Stimulated activated CD4-positive, alpha-beta T cell treated with anti-CD3 and anti-CD28 coated beads, Interleukin-4, amount 100 ng/mL, for 1 hour (primary cell): ENCODE measurements at regions not wholly inside any gene's neighbourhood (a gene's known extent, or its start where the extent isn't known, plus 50 kb on each side); places are given as distances from the start of the nearest gene placed in this dataset.
"Not testable (repeated sequence)": the region's sequence is repeated elsewhere in the genome, so short reads cannot be mapped to it uniquely, and the experiment has no call there.

ENCODE experiments used
- DNase-seq: peaks from one replicate; pipeline ENCODE4 v3.0.0-alpha.2; 2020

DNA sequence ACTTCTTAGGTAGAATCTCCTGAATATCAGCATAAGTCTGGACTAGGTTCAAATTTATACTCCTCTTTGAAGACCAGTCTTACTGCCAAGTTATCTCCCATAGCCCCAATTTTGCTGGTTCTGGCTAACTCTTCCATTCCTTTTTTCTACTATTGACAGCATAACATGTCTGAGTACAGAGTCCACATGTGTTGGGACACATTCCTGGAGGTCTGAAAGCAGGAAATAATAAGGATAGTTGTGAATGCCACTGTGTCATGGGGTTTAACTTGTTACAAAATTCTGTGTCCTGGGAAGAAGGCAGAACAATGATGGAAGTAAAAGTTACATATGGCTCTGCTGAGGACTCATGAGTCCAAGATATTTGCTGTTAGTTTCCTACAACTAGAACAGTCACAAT is 57.4 kb upstream of the ZBTB20 start:
- DNase-seq = no peak

DNA sequence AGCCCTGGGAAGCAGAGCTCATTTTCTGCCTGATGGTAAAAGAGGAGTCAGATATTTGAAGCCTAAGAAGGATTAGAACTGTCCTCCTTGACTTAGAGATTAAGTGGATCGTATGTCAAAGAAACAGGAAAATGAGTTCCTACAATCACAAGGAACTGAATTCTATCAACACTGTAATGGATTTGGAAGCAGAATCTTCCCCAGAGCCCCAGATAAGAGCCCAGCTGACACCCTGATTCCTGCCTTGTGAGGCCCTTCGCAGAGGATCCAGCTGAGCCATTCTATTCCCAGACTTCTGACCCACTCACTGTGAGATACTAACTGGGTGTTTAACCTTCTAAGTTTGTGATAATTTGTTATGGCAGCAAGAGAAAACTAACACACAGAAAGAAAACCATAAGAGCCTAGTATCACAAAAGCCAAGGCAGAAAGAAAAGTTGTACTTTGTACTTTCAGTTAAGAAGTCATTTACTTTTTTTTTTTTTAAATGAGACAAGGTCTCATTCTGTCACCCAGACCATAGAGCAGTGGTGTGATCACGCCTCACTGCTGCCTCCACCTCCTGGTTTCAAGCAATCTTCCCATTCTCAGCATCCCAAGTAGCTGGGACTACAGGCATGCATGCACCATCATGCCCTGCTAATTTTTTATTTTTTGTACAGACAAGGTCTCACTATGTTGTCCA is 61.1 kb upstream of the ZBTB20 start:
- DNase-seq = no peak

DNA sequence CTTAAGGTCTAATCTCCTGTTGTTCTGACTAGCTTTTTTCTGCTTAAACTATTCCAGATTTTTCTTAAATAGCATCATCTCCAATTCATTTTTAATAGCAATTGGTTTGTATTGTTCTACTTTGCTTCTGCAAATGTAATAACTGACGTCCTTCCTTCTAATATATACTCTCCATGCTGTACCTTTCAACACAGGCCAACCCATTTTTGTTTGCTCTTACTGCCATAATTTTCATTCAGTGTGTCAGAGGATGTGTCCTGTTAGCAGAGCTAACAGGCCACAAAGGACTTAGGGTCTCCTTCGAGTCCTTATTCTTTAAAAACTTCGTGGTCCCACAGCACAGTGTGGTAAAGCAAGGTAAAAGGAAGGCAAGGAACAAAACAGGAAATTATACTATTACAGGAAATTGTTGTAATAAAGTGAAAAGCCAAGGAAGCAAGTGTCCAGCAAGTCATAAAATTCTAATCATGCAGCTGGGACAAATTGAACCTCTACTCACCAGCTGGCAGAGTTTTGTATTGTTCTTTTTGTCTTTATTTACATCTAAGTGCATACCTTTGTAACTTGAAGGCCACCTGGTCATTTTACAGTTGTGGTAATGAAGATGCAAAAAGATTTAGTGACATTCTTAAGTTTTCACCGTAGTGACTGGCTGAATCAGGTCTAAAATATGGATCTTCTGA is 64.9 kb upstream of the ZBTB20 start:
- DNase-seq = no peak

DNA sequence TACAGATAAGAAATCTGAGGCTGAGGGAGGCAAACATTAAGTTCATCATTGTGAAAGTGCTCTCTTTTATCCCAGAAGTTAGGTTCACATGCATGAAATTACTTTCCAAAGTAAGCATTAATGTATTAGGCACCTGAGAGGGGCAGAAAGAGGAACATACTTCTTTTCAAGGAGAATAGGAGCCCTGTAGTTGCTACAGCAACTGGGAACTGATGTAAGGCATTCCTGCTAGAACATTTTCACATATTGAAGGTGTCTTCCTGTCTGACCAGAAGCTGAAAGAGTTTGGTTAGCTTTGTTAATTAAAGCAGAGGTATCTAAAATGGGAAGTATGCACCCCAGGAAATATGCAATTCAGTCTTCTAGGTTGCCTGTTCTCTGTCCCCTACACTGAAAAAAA is 65.5 kb upstream of the ZBTB20 start:
- no peak for DNase-seq

DNA sequence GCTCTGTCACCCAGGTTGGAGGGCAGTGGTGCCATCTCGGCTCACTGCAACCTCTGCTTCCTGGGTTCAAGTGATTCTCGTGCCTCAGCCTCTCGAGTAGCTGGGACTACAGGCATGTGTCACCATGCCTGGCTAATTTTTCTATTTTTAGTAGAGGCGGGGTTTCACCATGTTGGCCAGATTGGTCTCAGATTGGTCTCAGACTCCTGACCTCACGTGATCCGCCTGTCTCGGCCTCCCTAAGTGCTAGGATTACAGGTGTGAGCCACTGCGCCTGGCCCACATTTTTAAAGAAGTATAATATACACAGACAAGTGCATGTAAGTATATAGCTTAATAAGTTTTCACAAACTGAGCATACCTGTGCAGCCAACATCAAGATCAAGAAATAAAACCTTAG is 66.0 kb upstream of the ZBTB20 start:
- DNase-seq = not testable (repeated sequence)

DNA sequence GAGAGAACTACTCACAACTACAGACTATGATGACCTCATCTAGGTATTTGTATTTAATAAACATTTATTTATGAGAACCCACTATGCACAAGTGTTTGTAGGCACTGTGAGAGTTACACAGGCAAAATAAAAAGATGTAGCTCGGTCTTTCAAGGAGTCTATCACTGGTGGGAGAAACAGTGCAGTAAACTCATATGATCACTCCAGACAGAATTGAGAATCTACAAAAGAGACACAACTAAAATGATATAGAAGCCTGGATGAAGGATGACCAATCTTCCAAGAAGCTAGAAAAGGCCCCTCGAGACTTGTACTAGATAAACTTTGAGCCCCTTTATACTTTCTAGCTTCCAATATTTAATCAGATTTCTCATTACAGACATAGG is 70.2 kb upstream of the ZBTB20 start:
- DNase-seq = no peak

DNA sequence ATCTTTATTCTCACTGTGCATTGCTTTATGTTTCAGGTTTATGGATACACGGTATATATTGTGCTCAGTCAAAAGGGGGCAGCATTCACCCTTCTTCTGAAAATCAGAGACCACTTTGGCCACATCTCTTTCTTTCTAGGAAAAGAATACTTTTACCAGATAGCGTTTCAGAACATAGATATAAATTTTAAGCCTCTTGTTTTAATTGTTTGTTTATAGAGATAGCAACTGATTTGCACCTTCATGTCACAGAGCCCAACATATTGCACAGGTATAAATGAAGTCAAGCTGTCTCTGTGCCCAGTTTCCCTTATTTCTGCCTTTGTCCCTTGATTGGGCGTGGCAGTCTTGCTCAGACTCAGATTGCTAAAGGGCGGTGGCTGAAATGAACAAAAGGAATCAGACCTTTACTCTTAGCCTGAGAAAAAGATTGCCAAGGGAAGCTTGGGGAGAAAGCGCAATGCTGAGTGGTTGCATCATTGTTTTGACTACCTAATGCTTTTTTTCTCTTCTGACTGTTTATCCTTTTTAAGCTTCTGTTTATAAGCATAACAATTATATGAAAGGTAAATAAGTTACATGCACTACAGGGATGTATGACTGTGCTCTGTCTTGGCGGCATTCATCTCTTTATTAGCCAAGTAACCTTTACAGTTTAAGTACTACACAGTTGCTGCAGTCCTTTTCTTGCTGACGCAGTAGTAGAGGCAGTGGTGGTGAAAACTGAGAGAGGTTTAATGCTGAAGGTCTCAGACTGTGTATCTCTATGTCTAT is 70.8 kb upstream of the ZBTB20 start:
- no peak for DNase-seq

DNA sequence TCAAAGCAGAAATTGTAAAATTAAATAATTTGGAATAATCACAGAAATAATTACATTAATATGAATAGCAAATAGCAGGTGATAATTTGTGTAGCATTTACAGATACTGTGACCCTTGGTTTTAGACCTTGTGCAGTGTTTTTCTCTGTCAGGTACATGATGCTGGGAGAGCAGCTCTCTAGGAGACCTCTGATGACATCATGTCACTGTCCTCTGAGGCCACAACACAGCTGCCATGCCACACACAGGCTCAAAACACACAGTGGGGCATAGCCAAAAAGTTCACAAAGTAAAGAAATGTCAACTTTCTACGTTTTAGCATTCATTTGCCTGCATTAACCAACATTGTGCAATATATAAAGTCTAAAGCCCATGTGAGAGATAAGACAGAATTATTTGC is 71.8 kb upstream of the ZBTB20 start:
- no peak for DNase-seq

DNA sequence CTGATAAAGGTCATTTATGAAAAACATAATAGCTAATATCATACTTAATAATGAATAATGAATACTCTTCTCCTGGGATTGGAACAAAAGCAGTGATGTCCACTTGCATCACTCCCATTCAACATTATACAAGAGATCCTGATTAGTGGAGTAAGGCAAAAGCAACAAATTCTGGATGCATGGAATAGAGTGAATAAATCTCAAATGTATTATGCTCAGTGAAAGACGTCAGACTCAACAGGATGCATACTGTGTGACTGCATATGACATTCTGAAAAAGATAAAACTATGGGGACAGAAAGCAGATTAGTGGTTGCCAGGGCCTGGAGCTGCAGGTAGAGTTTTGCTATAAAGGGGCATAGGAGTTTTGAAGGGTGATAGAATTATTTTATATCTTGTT is 77.6 kb upstream of the ZBTB20 start:
- no peak for DNase-seq

DNA sequence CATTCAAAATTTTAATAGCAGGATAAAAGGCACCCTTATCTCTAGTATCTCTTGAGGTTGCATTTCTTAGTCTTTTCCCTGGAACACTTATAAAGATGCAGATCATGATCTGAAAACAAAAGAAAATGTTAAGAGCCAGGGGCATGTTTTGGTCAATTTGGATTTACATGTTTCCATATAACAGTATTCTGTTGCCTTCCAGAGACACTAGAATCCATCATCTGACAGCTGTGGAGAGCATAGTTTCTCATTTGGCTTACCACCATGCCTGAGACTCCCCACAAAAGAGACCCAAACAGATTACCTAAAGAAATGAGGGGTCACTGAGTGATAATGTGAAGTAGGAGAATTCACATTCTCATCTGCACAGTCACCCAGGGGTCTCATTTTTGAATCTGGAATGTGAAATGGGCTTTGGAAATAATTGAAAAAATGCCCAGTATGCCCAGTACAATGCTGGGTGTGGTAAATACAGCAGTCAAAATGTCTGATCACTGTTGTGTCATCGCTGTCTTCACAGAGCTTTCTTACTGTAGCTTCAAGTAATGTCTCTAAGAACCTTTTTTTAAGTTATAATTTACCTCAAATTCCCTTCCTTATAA is 79.9 kb upstream of the ZBTB20 start:
- DNase-seq = no peak

DNA sequence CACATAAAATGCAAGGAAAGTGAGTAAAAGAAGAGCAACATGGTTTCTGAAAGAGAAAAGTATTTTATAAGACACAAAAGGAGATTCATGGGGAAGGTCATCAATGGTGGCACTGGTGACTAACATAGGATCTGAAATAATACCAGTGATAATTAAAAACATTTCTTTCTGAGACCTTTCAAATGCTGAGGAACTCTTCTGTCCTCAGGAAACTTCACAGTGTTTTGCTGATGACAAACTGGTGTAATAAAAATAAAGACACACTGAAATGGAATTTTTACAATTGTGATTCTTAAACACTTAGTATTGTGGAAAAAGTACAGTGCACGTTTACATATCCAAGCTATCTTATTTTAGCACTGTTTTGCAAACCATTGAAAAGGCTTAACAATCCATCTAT is 80.4 kb upstream of the ZBTB20 start:
- no peak for DNase-seq

DNA sequence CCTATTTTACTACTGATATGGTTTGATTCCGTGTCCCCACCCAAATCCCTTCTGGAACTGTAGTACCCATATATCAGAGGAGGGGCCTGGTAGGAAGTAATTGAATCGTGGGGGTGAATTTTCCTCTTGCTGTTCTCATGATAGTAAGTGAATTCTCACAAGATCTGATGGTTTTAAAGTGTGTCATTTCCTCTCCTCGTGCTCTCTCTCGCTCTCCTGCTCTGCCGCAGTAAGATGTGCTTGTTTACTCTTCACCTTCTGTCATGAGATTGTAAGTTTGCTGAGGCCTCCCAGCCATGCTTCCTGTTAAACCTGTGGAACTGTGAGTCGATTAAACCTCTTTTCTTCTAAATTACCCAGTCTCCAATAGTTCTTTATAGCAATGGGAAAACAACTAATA is 81.2 kb upstream of the ZBTB20 start:
- no peak for DNase-seq

DNA sequence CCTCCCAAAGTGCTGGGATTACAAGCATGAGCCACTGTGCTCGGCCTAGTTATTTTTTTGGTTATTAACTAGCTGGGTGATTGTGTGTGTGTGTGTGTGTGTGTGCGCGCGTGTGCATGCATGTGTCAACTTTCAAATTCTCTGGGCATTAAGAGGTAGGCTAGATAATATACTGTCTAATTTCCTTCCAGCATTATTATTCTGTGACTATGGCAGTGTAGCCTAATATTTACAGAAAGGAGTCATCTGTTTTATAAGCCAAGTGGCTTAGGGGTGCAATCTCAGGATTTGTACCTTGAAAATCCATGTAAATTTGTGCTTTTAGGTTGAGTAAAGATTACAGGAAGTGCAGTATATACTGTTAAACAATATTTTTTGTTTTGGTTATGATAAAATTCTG is 85.1 kb upstream of the ZBTB20 start:
- no peak for DNase-seq

DNA sequence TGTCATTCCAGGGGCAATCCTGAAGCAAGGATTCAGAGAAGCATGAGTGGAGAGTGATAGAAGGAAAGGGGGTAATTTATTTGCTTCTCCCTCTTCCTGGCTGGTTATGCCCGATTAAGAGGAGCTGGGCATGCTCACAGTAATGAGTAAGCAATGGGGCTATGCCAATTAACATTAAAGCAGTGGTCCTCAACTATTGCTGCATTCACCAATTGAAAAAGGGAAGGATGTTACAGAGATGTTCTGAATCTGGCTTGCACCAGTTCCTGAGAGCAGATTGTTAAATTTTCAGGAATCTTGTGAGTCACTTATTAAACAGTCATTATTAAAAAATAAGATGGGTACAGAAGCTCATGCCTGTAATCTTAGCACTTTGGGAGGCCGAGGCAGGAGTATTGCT is 85.9 kb upstream of the ZBTB20 start:
- DNase-seq = no peak

DNA sequence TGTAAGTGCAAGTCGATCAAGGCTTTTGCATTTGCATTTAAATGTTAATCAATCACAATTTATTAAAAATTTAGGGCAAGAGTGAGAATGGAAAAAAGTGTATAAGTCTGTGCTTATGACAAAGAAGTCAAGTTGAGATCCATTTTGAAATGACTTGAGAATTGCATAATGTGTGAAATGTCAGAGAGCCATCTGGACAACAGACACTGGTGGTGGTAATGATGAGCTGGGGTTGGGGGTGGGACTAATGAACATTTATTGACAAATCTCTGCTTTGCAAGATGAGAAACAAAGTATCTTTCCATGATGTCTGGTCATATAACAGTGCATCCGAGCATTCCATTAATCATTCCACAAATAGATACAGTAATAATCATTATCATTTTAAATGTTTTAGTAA is 89.4 kb upstream of the ZBTB20 start:
- DNase-seq = no peak

DNA sequence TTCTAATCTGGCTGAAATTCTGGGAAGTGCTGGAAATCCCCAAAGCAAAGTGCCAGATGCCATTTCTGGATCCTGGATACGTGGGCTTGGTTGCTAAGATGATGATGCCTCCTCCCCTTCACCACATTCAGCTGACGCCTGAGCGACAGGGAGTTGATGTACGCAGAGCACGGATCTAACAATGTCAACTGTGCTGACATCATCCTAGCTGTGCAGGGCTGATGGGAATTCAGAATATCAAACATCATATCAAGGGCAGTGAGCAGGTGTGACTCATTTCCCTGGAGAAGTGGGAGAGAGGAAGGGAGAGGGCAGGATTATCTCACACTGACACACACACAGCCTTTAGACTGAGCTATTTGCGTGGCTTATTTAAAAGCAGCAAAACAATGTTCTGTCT is 92.6 kb upstream of the ZBTB20 start:
- no peak for DNase-seq

DNA sequence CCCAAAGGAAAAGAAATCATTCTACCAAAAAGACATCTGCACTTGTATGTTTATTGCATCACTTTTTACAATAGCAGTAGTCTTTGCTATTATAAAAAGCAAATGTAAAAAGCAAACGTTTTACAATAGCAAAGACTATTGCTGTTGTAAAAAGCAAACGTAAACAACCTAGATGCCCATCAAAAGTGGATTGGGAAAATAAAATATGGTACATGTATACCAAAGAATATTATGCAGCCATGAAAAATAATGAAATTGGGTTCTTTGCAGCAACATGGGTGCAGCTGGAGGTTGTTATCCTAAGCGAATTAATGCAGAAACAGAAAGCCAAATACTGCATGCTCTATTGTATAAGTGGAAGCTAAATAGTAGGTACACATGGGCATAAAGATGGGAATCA is 97.3 kb upstream of the ZBTB20 start:
- no peak for DNase-seq

DNA sequence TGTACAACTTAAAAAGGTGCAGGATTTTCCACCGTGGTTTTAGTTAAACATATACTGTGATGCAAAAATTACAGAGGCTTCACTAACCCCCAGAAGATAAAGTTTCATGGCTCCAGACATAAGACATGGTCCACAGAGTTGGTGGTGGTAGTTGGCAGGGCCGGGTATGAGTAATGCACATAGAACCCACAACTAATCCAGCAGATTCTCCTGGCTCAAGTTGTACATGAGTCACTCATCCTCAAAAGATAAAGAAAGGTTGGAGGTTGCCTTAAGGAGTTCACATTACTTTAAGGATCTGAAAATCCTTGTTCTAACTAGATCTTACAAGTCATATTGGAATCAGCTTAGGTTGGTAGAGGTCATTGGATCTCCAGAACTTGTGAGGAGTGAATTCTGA is 98.3 kb upstream of the ZBTB20 start:
- DNase-seq = no peak

DNA sequence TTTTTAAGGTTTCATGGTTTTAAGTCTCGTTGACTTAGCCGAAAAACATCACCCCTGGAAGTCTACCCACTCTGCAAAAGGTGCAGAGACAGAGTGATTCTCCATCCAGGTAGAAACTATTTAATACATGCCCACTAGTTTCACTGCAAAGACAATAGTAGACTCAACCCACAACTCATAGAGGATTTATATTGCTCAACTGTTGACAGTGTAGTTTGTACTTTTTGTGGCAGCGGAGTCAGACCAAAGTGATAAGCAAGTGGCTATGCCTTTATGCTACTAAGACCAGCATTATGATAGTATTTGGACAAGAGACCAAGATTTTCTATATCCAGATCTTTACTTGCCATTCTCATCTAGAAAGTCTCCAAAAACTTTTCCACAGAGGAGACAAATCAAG is 98.8 kb upstream of the ZBTB20 start:
- DNase-seq = no peak

DNA sequence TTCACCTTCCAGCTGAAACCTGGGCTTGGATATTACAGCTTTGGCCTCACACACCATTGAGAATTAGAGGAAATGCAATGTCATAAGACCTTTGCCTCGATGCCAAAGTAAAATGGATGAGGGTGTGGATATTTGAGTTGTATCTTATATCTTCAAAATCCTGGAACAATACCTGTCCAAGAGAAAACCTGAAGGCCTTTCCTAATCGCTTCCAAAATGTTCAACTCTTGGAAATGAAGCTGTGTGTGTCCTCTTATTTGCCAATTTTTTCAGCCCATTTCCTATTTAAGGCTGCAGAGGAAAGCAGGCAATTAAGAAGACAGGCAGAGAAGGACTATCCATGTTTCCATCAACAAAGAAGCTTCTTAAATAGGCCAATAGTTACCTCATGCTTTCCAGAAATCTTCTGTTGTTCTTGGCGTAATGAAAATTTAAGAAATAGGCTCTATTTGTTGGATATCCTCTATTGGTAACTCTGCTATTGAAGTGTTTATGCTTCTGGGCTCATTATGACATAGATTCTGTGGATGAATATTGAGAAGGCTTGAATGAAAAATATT is 99.5 kb upstream of the ZBTB20 start:
- DNase-seq = no peak

DNA sequence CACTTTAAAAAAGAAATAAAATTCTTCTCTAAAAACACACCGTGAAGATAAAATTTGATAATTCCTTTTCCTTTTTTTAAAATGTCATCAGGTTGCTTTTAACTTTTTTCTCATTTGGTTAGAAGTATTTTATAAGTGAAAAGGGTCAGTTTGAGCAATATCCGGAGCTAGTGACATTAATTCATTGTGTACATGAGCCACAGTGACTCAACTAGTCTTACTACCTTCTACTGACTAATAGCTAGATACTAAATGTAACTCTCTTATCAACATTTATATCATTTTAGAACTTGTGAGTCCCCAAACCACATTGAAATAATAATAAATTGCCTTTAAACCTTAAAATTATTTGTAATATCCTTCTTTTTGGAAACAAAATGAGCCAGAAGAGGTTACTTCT is 101.2 kb upstream of the ZBTB20 start:
- no peak for DNase-seq

DNA sequence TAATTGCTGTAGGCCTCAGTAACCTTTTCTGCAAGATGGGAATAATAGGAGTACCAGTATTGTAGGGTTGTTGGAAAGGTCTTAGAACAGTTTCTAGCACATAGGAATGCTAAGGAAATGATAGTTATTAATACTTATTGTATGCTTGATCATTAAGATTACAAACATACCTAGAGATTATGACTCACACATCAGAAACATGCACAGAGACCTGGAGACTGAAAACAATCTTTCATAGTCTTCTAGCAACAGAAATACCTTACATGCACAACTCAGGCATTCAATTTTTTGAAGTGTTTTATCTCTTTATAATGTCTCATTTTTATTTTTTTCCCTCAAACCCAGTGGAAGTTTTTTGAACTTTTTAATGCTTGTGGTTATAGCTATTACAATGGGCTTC is 104.4 kb upstream of the ZBTB20 start:
- no peak for DNase-seq

DNA sequence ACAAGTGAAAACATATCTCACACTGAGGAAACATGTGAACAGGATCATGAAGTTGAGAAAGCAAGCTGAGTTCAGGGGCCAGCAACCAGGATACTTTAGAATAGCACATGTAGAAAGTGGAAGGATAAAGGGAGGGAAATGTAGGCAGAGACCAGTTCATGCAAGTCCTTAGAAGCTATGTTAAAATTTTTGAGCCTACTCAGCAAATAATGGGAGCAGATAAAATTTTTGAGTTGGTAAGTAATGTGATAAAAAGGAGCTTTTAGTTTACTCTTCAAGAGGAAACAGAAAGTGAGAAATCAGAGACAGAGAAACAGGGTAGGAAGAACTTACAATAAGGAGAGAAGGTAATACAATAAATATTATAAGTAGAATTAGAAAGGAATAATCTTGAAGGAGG is 105.6 kb upstream of the ZBTB20 start:
- no peak for DNase-seq
